Activated CD4-positive, alpha-beta T cell treated with anti-CD3 and anti-CD28 coated beads for 36 hours (primary cell): ENCODE measurements at regions not wholly inside any gene's neighbourhood (a gene's known extent, or its start where the extent isn't known, plus 50 kb on each side); places are given as distances from the start of the nearest gene placed in this dataset.

Source experiments
- ATAC-seq: fragments of 200-7000 bp; cut with Tn5 transposase; one replicate; pipeline ENCODE4 v1.10.0; 2021; ENCODE audit warnings: mild to moderate bottlenecking, moderate library complexity
- CTCF ChIA-PET: fragments of 350-600 bp; sonication (Branson Sonifier 250); formaldehyde crosslinking; loops from one replicate; lab custom pipeline; 2021; ENCODE audit warnings: antibody characterized with exemption; lab: Charles Lee
- POLR2A ChIA-PET: fragments of 350-600 bp; sonication (Branson Sonifier 250); formaldehyde crosslinking; loops from one replicate; lab custom pipeline; 2021; ENCODE audit warnings: antibody characterized with exemption, inconsistent platforms; lab: Charles Lee
- DNase-seq: peaks from one replicate; pipeline ENCODE4 v3.0.0-alpha.2; 2020
- H3K27ac Mint-ChIP-seq: one replicate; pipeline ENCODE4 v1.8.0; 2021; ENCODE audit warnings: mixed read lengths
- H3K27me3 Mint-ChIP-seq: one replicate; pipeline ENCODE4 v1.8.0; 2021; ENCODE audit warnings: mixed read lengths
- H3K36me3 Mint-ChIP-seq: one replicate; pipeline ENCODE4 v1.8.0; 2021; ENCODE audit warnings: low read depth, mixed read lengths
- H3K4me1 Mint-ChIP-seq: one replicate; pipeline ENCODE4 v1.8.0; 2021; ENCODE audit warnings: mixed read lengths
- H3K4me3 Mint-ChIP-seq: one replicate; pipeline ENCODE4 v1.8.0; 2021; ENCODE audit warnings: mild to moderate bottlenecking, moderate library complexity, mixed read lengths
- H3K9me3 Mint-ChIP-seq: one replicate; pipeline ENCODE4 v1.8.0; 2021; ENCODE audit warnings: low read depth, mixed read lengths
- intact Hi-C, 2 experiments: fragments of 100-400 bp; cut with DNase I in 1 of 2; cut with micrococcal nuclease in 1 of 2; formaldehyde crosslinking; loops; one replicate each; pipeline versions ENCODE4 v1.14.2 to v1.15.1; 2022 to 2024; cut with DNase I, micrococcal nuclease

DNA sequence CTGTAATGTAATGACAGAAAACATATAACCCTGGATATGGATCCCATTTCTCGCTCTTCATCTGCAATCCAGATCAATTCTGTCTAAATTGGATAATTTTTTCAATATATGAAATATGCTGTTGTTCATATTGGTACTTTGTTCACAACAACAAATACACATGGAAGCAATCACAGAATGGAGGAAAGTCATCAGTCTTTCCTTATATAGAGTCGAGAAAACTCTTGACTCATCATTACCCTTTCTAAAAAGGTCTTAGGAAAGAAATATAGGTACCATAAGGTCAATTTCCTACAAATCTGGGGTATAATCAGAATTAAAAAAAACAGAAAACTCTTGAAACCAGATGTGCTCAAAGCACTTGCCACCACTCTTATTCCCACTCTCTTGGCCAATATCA, 677.6 kb upstream of the ID4 start:
- Mint-ChIP-seq H3K4me3 (no peak overlapping the region), H3K27ac (no peak overlapping the region), H3K4me1 (no peaks in the 10 kb centered on the region), H3K27me3 (no peaks in the 10 kb centered on the region), H3K36me3 (no peaks in the 10 kb centered on the region), H3K9me3 (peaks cover 3% of the 10 kb centered on the region)
- CTCF ChIA-PET, result no interaction called here
- DNase-seq (no peak), ATAC-seq (no peak)
- POLR2A ChIA-PET, result no interaction called here
- intact Hi-C loops, result no loop called here

GRCh38 chr6:19160081-19160730, 677.0 kb upstream of the ID4 start:
- ATAC-seq, result no peak
- Mint-ChIP-seq H3K4me1 (no peaks in the 10 kb centered on the region), H3K27me3 (no peaks in the 10 kb centered on the region), H3K4me3 (no peak overlapping the region), H3K27ac (no peak overlapping the region), H3K9me3 (peaks cover 3% of the 10 kb centered on the region), H3K36me3 (no peaks in the 10 kb centered on the region)
- intact Hi-C loops, result no loop called here
- POLR2A ChIA-PET, result no interaction called here
- CTCF ChIA-PET, result no interaction called here
- no peak for DNase-seq

DNA sequence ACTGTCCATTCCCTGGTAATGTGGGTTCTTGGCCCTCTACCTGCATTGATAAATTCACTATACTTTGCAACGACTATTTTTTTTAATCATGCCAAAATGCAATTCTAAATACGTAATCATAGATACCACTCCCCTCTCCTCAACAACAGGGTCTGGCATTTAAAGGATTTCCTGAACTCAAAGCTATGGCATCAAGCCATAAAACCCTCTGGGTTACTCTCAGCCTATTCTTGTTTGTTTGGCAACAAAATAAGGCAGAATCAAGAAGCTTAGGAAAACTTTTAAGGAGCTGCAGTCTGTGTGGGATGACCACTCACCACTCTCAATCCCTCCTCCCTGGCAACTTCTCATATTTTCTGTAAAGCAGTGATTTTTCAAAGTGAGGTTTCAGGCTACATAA, 669.9 kb upstream of the ID4 start:
- CTCF ChIA-PET, result no interaction called here
- intact Hi-C loops, result no loop called here

GRCh38 chr6:19169366-19169765, 667.8 kb upstream of the ID4 start:
- no peak overlapping the region for H3K27ac Mint-ChIP-seq
- H3K9me3 Mint-ChIP-seq, result peaks cover 6% of the 10 kb centered on the region
- intact Hi-C loops, result no loop called here
- ChIA-PET POLR2A (no interaction called here), CTCF (no interaction called here)
- H3K4me3 Mint-ChIP-seq, result no peak overlapping the region
- DNase-seq, result no peak
- no peaks in the 10 kb centered on the region for H3K27me3 Mint-ChIP-seq
- ATAC-seq, result no peak
- H3K4me1 Mint-ChIP-seq, result no peaks in the 10 kb centered on the region
- no peaks in the 10 kb centered on the region for H3K36me3 Mint-ChIP-seq

More for the DNA sequence above, 669.9 kb upstream of the ID4 start:
- H3K27me3 Mint-ChIP-seq, result no peaks in the 10 kb centered on the region
- H3K4me1 Mint-ChIP-seq, result no peaks in the 10 kb centered on the region
- H3K4me3 Mint-ChIP-seq, result no peak overlapping the region
- peaks cover 7% of the 10 kb centered on the region for H3K9me3 Mint-ChIP-seq
- POLR2A ChIA-PET, result no interaction called here
- H3K36me3 Mint-ChIP-seq, result no peaks in the 10 kb centered on the region
- DNase-seq (no peak), ATAC-seq (no peak)
- no peak overlapping the region for H3K27ac Mint-ChIP-seq

DNA sequence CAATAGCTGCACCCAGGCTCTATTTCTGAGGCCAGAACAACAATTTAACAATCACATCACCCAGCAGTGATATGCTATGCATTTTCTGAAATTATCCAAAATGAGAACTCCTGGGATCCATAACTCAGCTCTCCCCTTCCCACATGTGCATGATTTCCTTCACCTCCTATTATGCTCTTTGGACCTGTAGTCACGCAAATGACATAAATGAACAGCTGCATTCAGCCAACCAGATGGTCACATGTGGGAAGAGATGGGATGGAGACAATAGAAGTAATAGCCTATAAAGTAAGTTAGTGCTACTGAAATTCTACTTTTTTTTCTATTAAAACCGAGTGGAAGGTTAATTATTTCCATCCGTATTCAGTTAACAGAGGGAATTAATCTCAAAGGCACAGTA, 662.1 kb upstream of the ID4 start:
- POLR2A ChIA-PET, result no interaction called here
- no peaks in the 10 kb centered on the region for H3K36me3 Mint-ChIP-seq
- H3K27me3 Mint-ChIP-seq, result no peaks in the 10 kb centered on the region
- intact Hi-C loops, result no loop called here
- CTCF ChIA-PET, result no interaction called here
- H3K4me3 Mint-ChIP-seq, result no peak overlapping the region
- H3K9me3 Mint-ChIP-seq, result peaks cover 11% of the 10 kb centered on the region
- ATAC-seq (no peak), DNase-seq (no peak)
- no peak overlapping the region for H3K27ac Mint-ChIP-seq
- no peaks in the 10 kb centered on the region for H3K4me1 Mint-ChIP-seq

GRCh38 chr6:19180348-19181072, 656.7 kb upstream of the ID4 start:
- ChIA-PET CTCF (interaction anchor here (0.7 kb wide), 1 partner anchor 53 kb away, joined by 3 read pairs; no protein-coding TSS in a partner anchor), POLR2A (no interaction called here)
- Mint-ChIP-seq H3K9me3 (peaks cover 13% of the 10 kb centered on the region), H3K27me3 (no peaks in the 10 kb centered on the region), H3K4me1 (no peaks in the 10 kb centered on the region), H3K36me3 (no peaks in the 10 kb centered on the region), H3K27ac (no peak overlapping the region), H3K4me3 (no peak overlapping the region)
- no peak for DNase-seq
- intact Hi-C loops, result no loop called here
- no peak for ATAC-seq

GRCh38 chr6:19181211-19181610, 656.0 kb upstream of the ID4 start:
- Mint-ChIP-seq H3K27me3 (no peaks in the 10 kb centered on the region), H3K9me3 (peaks cover 13% of the 10 kb centered on the region), H3K4me1 (no peaks in the 10 kb centered on the region), H3K27ac (no peak overlapping the region), H3K36me3 (no peaks in the 10 kb centered on the region), H3K4me3 (no peak overlapping the region)
- CTCF ChIA-PET, result no interaction called here
- POLR2A ChIA-PET, result no interaction called here
- intact Hi-C loops, result no loop called here
- ATAC-seq, result no peak
- no peak for DNase-seq

- intact Hi-C loops, result no loop called here
- H3K9me3 Mint-ChIP-seq, result peaks cover 13% of the 10 kb centered on the region
- ATAC-seq (no peak), DNase-seq (no peak)
- H3K27ac Mint-ChIP-seq, result no peak overlapping the region
- ChIA-PET CTCF (no interaction called here), POLR2A (no interaction called here)
- no peaks in the 10 kb centered on the region for H3K27me3 Mint-ChIP-seq
- H3K36me3 Mint-ChIP-seq, result no peaks in the 10 kb centered on the region
- no peaks in the 10 kb centered on the region for H3K4me1 Mint-ChIP-seq
- H3K4me3 Mint-ChIP-seq, result no peak overlapping the region
Measured at GRCh38 chr6:19193624-19194023, 643.5 kb upstream of the ID4 start.

DNA sequence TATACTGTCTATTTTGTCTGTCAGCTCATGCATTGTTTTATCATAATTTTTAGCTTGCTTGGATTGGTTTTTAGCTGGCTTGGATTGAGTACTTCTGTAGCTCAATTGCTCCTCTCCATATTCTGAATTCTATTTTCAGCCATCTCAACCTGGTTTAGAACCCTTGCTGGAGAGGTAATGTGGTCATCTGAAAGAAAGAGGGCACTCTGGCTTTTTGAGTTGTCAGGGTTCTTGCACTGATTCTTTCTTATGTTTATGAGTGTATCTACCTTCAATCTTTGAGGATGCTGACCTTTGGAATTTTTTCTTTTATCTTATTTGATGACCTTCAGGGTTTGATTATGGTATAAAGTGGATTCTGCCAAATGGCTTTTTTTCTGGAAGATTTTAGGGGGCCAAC, 632.7 kb upstream of the ID4 start:
- ATAC-seq, result no peak
- Mint-ChIP-seq H3K36me3 (no peaks in the 10 kb centered on the region), H3K9me3 (peaks cover 12% of the 10 kb centered on the region), H3K27me3 (no peaks in the 10 kb centered on the region), H3K27ac (no peak overlapping the region), H3K4me1 (no peaks in the 10 kb centered on the region), H3K4me3 (no peak overlapping the region)
- ChIA-PET CTCF (no interaction called here), POLR2A (no interaction called here)
- no peak for DNase-seq
- intact Hi-C loops, result no loop called here

- no peak for ATAC-seq
- POLR2A ChIA-PET, result no interaction called here
- intact Hi-C loops, result no loop called here
Measured at GRCh38 chr6:19205076-19205475, 632.1 kb upstream of the ID4 start.

DNA sequence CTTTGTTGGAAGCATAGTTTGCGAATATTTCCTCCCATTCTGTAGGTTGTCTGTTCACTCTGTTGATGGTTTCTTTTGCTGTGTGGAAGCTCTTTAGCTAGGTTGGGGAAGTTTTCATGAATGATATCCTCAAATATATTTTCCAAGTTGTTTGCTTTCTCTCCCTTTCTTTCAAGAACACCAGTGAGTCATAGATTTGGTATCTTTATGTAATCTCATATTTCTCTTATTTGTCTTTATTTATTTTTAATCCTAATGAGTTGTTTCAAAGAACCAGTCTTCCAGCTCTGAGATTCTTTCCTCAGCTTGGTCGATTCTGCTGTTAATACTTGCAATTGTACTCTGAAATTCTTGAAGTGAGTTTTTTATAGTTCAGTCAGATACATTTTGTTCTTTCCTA, 628.0 kb upstream of the ID4 start:
- H3K36me3 Mint-ChIP-seq, result no peaks in the 10 kb centered on the region
- DNase-seq (no peak), ATAC-seq (no peak)
- H3K27ac Mint-ChIP-seq, result no peak overlapping the region
- H3K4me1 Mint-ChIP-seq, result no peaks in the 10 kb centered on the region
- no peaks in the 10 kb centered on the region for H3K27me3 Mint-ChIP-seq
- H3K4me3 Mint-ChIP-seq, result no peak overlapping the region
- CTCF ChIA-PET, result no interaction called here
- peaks cover 7% of the 10 kb centered on the region for H3K9me3 Mint-ChIP-seq
- intact Hi-C loops, result no loop called here
- POLR2A ChIA-PET, result interaction anchor here (0.6 kb wide), 1 partner anchor 87 kb away, joined by 3 read pairs; no protein-coding TSS in a partner anchor

More at GRCh38 chr6:19205076-19205475, 632.1 kb upstream of the ID4 start:
- Mint-ChIP-seq H3K9me3 (peaks cover 12% of the 10 kb centered on the region), H3K27ac (no peak overlapping the region), H3K36me3 (no peaks in the 10 kb centered on the region), H3K4me1 (no peaks in the 10 kb centered on the region), H3K27me3 (no peaks in the 10 kb centered on the region), H3K4me3 (no peak overlapping the region)
- CTCF ChIA-PET, result no interaction called here
- no peak for DNase-seq
